ENCODE measurements at regions not wholly inside any gene's neighbourhood (a gene's known extent, or its start where the extent isn't known, plus 50 kb on each side); places are given as distances from the start of the nearest gene placed in this dataset.

- no peaks in the 10 kb centered on the region for H3K27me3 ChIP-seq (ENCODE audit: control insufficient read depth, insufficient read depth, low read length)
- H3K27ac ChIP-seq (ENCODE audit: low read depth, low read length), result no peak overlapping the region
- no peak overlapping the region for H3K4me3 ChIP-seq (ENCODE audit: low read length)
- H3K36me3 ChIP-seq (ENCODE audit: control insufficient read depth, insufficient read depth, low read length), result no peaks in the 10 kb centered on the region
- no peaks in the 10 kb centered on the region for H3K4me1 ChIP-seq (ENCODE audit: control insufficient read depth, insufficient read depth, low read length)
- no peak overlapping the region for H3K9ac ChIP-seq (ENCODE audit: low read length)
Observed at GRCh38 chr3:177545964-177546363, 348.7 kb upstream of the TBL1XR1 start.

- H3K4me1 ChIP-seq (ENCODE audit: control insufficient read depth, insufficient read depth, low read length), result no peaks in the 10 kb centered on the region
- H3K27ac ChIP-seq (ENCODE audit: low read depth, low read length), result no peak overlapping the region
- H3K4me3 ChIP-seq (ENCODE audit: low read length), result no peak overlapping the region
- no peak overlapping the region for H3K9ac ChIP-seq (ENCODE audit: low read length)
- H3K27me3 ChIP-seq (ENCODE audit: control insufficient read depth, insufficient read depth, low read length), result no peaks in the 10 kb centered on the region
- no peaks in the 10 kb centered on the region for H3K36me3 ChIP-seq (ENCODE audit: control insufficient read depth, insufficient read depth, low read length)
Observed at GRCh38 chr3:177547711-177548350, 350.5 kb upstream of the TBL1XR1 start.

- Histone ChIP-seq H3K36me3 (ENCODE audit: control insufficient read depth, insufficient read depth, low read length) (no peaks in the 10 kb centered on the region), H3K4me3 (ENCODE audit: low read length) (no peak overlapping the region), H3K9ac (ENCODE audit: low read length) (no peak overlapping the region), H3K27ac (ENCODE audit: low read depth, low read length) (no peak overlapping the region), H3K27me3 (ENCODE audit: control insufficient read depth, insufficient read depth, low read length) (no peaks in the 10 kb centered on the region), H3K4me1 (ENCODE audit: control insufficient read depth, insufficient read depth, low read length) (peaks cover 3% of the 10 kb centered on the region)
Observed at GRCh38 chr3:177550667-177551066, 353.4 kb upstream of the TBL1XR1 start.

DNA sequence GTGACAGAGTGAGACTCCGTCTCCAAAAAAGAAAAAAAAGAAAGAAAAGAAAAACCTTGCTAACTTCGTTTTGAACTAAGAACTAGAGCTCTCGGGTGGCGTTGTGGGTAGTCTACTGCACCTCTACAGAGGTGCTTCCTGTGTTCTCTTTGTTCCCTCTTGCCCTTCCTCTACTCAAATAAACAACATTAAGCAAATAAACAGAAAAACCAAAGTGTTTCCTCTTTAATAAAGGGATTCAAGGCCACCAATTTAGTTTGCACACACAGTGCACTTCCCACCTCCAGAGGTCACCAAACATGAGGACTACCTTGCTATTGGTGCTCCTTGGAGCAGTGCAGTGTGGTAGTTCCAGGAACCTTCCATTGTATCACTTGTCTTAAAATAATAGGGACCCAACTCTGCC, 354.2 kb upstream of the TBL1XR1 start:
- Histone ChIP-seq H3K36me3 (ENCODE audit: control insufficient read depth, insufficient read depth, low read length) (no peaks in the 10 kb centered on the region), H3K27me3 (ENCODE audit: control insufficient read depth, insufficient read depth, low read length) (no peaks in the 10 kb centered on the region), H3K4me3 (ENCODE audit: low read length) (no peak overlapping the region), H3K9ac (ENCODE audit: low read length) (no peak overlapping the region), H3K4me1 (ENCODE audit: control insufficient read depth, insufficient read depth, low read length) (peaks cover 3% of the 10 kb centered on the region), H3K27ac (ENCODE audit: low read depth, low read length) (no peak overlapping the region)

- H3K4me3 ChIP-seq (ENCODE audit: low read length), result no peak overlapping the region
- no peaks in the 10 kb centered on the region for H3K27me3 ChIP-seq (ENCODE audit: control insufficient read depth, insufficient read depth, low read length)
- no peak overlapping the region for H3K27ac ChIP-seq (ENCODE audit: low read depth, low read length)
- H3K9ac ChIP-seq (ENCODE audit: low read length), result no peak overlapping the region
- peaks cover 3% of the 10 kb centered on the region for H3K4me1 ChIP-seq (ENCODE audit: control insufficient read depth, insufficient read depth, low read length)
- no peaks in the 10 kb centered on the region for H3K36me3 ChIP-seq (ENCODE audit: control insufficient read depth, insufficient read depth, low read length)
Observed at GRCh38 chr3:177552051-177552450, 354.8 kb upstream of the TBL1XR1 start.

DNA sequence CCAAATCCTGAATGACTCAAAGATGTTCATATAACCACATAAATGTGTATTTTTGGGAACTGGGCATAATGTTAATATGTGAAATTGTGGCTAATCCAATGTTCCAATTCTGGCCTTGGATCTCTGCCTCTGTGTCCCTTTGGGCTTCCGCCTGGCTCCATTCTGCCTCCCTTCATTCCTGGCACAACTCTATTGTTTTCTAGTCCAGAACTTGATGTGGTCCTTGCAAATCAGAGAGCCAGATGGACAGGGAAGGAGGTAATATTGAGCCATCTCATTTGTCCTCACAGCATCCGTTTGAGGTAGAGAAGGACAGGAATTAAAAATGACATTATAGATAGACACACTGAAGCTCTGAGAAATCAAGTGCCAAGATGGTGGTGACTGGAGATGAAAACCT, 355.7 kb upstream of the TBL1XR1 start:
- H3K4me3 ChIP-seq (ENCODE audit: low read length), result no peak overlapping the region
- no peak overlapping the region for H3K9ac ChIP-seq (ENCODE audit: low read length)
- no peaks in the 10 kb centered on the region for H3K36me3 ChIP-seq (ENCODE audit: control insufficient read depth, insufficient read depth, low read length)
- no peaks in the 10 kb centered on the region for H3K27me3 ChIP-seq (ENCODE audit: control insufficient read depth, insufficient read depth, low read length)
- H3K4me1 ChIP-seq (ENCODE audit: control insufficient read depth, insufficient read depth, low read length), result peaks cover 3% of the 10 kb centered on the region
- H3K27ac ChIP-seq (ENCODE audit: low read depth, low read length), result no peak overlapping the region

- Histone ChIP-seq H3K36me3 (ENCODE audit: control insufficient read depth, insufficient read depth, low read length) (no peaks in the 10 kb centered on the region), H3K27ac (ENCODE audit: low read depth, low read length) (no peak overlapping the region), H3K4me1 (ENCODE audit: control insufficient read depth, insufficient read depth, low read length) (peaks cover 3% of the 10 kb centered on the region), H3K27me3 (ENCODE audit: control insufficient read depth, insufficient read depth, low read length) (no peaks in the 10 kb centered on the region), H3K4me3 (ENCODE audit: low read length) (no peak overlapping the region), H3K9ac (ENCODE audit: low read length) (no peak overlapping the region)
Observed at GRCh38 chr3:177553579-177553978, 356.3 kb upstream of the TBL1XR1 start.

DNA sequence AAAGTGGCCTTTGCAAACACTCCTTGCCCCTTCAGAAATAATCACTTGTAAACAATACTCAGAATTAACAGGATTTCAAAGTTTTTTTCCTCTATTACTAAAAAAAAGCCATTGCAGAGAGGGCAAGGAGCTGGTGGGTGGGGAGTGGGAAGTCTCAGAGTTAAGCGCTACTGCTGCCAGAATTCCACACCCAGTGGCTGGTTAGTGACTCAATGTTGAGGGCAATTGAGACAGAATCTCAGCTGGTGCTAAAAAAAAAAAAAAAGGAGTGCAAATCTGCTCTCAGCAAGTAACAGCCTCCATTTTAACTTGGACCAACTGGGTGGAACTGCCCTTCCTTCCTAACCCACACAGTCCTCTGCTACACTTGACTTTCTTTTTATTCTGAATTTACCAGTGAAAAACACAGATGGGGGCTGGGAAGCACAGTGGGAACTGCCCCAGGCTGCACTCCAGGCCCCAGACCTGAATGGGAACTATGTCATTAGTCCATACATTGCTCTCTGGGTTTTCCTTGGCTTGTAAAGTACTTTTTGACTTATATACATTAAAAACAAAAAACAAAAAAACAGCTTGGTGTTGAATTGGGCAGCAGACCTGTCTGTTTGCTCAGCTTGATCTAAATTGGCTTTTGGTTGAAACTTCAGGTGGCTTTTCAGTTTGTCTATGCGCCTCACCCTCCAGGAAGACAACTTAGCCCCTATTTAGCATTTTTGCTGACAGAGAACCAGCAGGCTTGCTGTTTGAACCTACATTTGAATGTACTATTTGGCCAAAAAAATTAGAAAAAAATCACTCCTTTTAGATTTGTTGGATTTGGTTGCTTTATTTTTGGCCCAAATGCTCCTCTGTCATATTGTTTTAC, 357.8 kb upstream of the TBL1XR1 start:
- no peak overlapping the region for H3K27ac ChIP-seq (ENCODE audit: low read depth, low read length)
- H3K36me3 ChIP-seq (ENCODE audit: control insufficient read depth, insufficient read depth, low read length), result no peaks in the 10 kb centered on the region
- no peaks in the 10 kb centered on the region for H3K27me3 ChIP-seq (ENCODE audit: control insufficient read depth, insufficient read depth, low read length)
- no peak overlapping the region for H3K4me3 ChIP-seq (ENCODE audit: low read length)
- H3K4me1 ChIP-seq (ENCODE audit: control insufficient read depth, insufficient read depth, low read length), result peaks cover 3% of the 10 kb centered on the region
- no peak overlapping the region for H3K9ac ChIP-seq (ENCODE audit: low read length)

DNA sequence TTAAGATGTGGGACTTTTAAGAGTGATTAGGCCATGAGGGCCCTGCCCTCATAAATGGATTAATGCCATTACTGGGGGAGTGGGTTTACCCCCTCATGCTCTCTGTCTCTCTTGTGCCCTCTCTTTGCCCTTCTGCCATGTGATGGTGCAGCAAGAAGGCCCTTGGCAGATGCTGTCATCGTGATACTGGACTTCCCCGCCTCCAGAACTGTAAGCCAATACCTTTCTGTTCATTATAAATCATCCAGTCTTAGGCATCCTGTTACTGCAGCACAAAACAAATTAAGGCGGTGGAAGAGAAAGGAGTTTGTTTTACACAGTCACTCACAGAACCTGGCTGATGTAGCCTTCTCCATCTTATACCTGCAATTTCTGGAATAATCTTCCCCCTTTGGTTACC, 360.3 kb upstream of the TBL1XR1 start:
- no peaks in the 10 kb centered on the region for H3K36me3 ChIP-seq (ENCODE audit: control insufficient read depth, insufficient read depth, low read length)

DNA sequence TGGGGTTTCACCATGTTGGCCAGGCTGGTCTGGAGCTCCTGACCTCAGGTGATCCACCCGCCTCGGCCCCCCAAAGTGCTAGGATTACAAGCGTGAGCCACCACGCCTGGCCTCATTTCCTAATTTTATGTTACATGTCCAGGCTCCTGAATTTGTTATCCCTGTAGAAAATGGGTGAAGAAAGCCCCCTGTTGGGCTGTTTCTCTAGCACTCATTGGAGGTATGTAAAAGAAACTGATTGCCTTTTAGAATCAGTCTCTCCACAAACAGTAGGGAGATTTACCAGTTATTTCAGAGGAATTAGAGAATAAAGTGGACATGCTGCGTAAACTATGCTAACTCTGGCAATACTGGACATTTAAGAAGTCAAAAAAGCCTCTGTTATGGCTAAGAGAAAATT, 364.1 kb upstream of the TBL1XR1 start:
- peaks cover 3% of the 10 kb centered on the region for H3K4me1 ChIP-seq (ENCODE audit: control insufficient read depth, insufficient read depth, low read length)
- H3K27me3 ChIP-seq (ENCODE audit: control insufficient read depth, insufficient read depth, low read length), result no peaks in the 10 kb centered on the region
- no peak overlapping the region for H3K9ac ChIP-seq (ENCODE audit: low read length)
- no peak overlapping the region for H3K4me3 ChIP-seq (ENCODE audit: low read length)
- H3K36me3 ChIP-seq (ENCODE audit: control insufficient read depth, insufficient read depth, low read length), result no peaks in the 10 kb centered on the region
- H3K27ac ChIP-seq (ENCODE audit: low read depth, low read length), result no peak overlapping the region

More for the DNA sequence above, 360.3 kb upstream of the TBL1XR1 start:
- no peak overlapping the region for H3K9ac ChIP-seq (ENCODE audit: low read length)
- H3K4me1 ChIP-seq (ENCODE audit: control insufficient read depth, insufficient read depth, low read length), result peaks cover 3% of the 10 kb centered on the region
- no peak overlapping the region for H3K27ac ChIP-seq (ENCODE audit: low read depth, low read length)
- H3K27me3 ChIP-seq (ENCODE audit: control insufficient read depth, insufficient read depth, low read length), result no peaks in the 10 kb centered on the region
- H3K4me3 ChIP-seq (ENCODE audit: low read length), result no peak overlapping the region

GRCh38 chr3:177561769-177562392, 364.6 kb upstream of the TBL1XR1 start:
- Histone ChIP-seq H3K9ac (ENCODE audit: low read length) (no peak overlapping the region), H3K27me3 (ENCODE audit: control insufficient read depth, insufficient read depth, low read length) (no peaks in the 10 kb centered on the region), H3K4me1 (ENCODE audit: control insufficient read depth, insufficient read depth, low read length) (peaks cover 3% of the 10 kb centered on the region), H3K27ac (ENCODE audit: low read depth, low read length) (no peak overlapping the region), H3K4me3 (ENCODE audit: low read length) (no peak overlapping the region), H3K36me3 (ENCODE audit: control insufficient read depth, insufficient read depth, low read length) (no peaks in the 10 kb centered on the region)

DNA sequence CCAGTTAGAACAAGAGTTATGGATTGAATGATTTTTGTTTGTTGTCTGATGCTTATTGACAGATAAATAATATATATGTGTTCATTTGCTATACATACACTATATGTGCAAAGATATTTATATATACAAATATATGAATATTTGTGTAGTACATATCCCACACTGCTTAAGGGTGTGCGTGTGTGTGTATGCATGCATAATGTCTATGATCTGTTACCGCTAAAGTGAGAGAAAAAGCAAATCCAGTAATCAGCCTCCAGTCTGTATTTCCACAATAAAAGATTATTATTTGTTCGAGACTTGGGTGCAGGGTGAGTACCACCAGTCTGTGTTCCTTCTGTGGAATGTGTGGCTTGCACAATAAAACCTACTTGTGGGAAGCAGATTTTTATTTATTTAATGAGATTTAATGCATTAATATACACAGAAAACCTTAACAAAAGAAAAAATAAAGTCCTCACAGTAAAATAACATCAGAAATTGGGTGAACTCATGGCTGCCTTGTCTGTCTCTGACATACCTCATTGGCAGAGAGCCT, 366.0 kb upstream of the TBL1XR1 start:
- H3K27ac ChIP-seq (ENCODE audit: low read depth, low read length), result no peak overlapping the region
- H3K4me3 ChIP-seq (ENCODE audit: low read length), result no peak overlapping the region
- no peaks in the 10 kb centered on the region for H3K27me3 ChIP-seq (ENCODE audit: control insufficient read depth, insufficient read depth, low read length)
- no peak overlapping the region for H3K9ac ChIP-seq (ENCODE audit: low read length)
- peaks cover 3% of the 10 kb centered on the region for H3K4me1 ChIP-seq (ENCODE audit: control insufficient read depth, insufficient read depth, low read length)
- H3K36me3 ChIP-seq (ENCODE audit: control insufficient read depth, insufficient read depth, low read length), result no peaks in the 10 kb centered on the region

Measured in rectal smooth muscle tissue (tissue), 1 donor.